ENCODE measurements at regions not wholly inside any gene's neighbourhood (a gene's known extent, or its start where the extent isn't known, plus 50 kb on each side); places are given as distances from the start of the nearest gene placed in this dataset.

DNA sequence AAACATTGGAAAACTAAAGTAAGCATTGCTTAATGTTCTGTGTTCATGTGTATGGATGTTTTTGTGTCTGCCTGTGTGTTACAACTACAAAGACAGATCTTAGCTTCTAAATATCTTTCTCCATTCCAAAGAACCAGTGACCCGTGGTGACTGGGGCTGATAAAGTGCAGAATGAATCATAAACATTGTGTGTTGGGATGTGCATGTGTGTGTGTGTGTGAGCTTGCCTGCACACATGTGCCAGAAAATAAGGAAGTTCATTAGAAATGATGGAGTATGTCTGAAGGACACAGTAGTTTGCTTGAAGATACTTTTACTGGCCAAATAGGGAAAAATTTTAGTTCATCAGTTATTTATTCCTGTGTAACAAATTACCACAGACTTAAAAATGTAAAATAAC, 756.6 kb upstream of the CELF4 start:
- DNase-seq (ENCODE audit: low read depth in 1 of 2, low spot score in 2 of 2) = no peak
- Histone ChIP-seq H3K27ac (no peak overlapping the region), H3K9me3 (replicated peaks) (no peaks in the 10 kb centered on the region; the same call in none of the 2 replicates), H3K4me3 (no peak overlapping the region), H3K36me3 (no peaks in the 10 kb centered on the region), H3K27me3 (replicated peaks) (no peaks in the 10 kb centered on the region), H3K4me1 (replicated peaks) (no peaks in the 10 kb centered on the region)

DNA sequence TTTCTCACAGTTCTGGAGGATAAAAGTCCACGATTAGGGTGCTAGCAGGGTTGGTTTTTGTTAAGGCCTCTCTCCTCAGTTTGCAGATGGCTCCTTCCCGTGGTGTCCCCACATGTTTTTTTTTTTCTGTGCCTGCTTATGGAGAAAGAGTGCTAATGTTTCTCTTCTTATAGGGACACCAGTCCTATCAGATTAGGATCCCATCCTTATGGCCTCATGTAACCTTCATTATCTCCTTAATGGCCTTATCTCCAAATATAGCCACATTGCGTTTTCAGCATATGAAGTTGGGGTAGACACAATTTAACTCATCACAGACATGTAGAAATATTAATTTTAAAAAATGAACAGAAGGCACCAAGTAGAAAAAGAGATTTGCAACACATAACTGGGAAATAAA, 755.7 kb upstream of the CELF4 start:
- Histone ChIP-seq H3K9me3 (replicated peaks) (no peaks in the 10 kb centered on the region; the same call in none of the 2 replicates), H3K27ac (no peak overlapping the region), H3K4me3 (no peak overlapping the region), H3K27me3 (replicated peaks) (no peaks in the 10 kb centered on the region), H3K36me3 (no peaks in the 10 kb centered on the region), H3K4me1 (replicated peaks) (no peaks in the 10 kb centered on the region)
- DNase-seq (ENCODE audit: low read depth in 1 of 2, low spot score in 2 of 2) = no peak

DNA sequence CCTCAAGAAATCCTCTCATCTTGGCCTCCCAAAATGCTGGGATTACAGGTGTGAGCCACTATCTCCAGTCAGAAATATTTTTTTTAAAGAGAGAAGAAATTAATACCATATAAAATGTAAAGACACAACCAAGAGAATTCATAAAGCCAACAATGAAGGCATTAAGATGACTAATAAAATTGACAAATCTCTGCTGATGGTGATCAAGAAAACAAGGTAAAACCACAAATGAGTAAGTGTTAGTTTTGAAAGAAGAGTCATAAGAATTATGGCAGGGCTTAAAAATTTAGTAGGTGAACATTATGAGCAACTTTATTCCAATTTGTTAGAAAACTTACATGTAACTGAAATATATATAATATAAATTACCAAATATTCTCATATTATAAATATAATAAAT, 752.8 kb upstream of the CELF4 start:
- Histone ChIP-seq H3K4me3 (no peak overlapping the region), H3K27ac (no peak overlapping the region), H3K9me3 (replicated peaks) (peaks cover 2% of the 10 kb centered on the region), H3K27me3 (replicated peaks) (no peaks in the 10 kb centered on the region), H3K36me3 (no peaks in the 10 kb centered on the region), H3K4me1 (replicated peaks) (no peaks in the 10 kb centered on the region)
- DNase-seq (ENCODE audit: low read depth in 1 of 2, low spot score in 2 of 2) = no peak

DNA sequence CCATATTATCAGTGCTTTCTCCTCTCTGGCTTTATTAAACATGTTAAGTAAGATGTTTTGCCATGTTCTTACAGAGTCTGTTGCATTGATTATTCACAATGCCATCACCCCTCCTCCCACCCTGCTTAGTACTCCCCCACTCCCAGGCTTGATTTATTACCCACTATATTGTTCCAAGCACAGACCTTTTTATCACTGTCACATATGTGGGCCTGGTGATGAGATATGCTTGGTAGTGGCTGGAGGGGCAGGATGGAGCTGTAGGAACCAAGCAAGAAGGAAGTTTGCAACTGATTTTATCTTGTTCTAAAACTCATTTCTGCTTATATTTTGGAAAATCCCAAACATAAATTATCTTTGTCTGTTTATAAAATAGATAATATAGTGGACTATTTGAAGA, 748.2 kb upstream of the CELF4 start:
- Histone ChIP-seq H3K36me3 (no peaks in the 10 kb centered on the region), H3K4me3 (no peak overlapping the region), H3K4me1 (replicated peaks) (no peaks in the 10 kb centered on the region), H3K27me3 (replicated peaks) (no peaks in the 10 kb centered on the region), H3K27ac (no peak overlapping the region), H3K9me3 (replicated peaks) (peaks cover 2% of the 10 kb centered on the region)
- no peak for DNase-seq (ENCODE audit: low read depth in 1 of 2, low spot score in 2 of 2)

DNA sequence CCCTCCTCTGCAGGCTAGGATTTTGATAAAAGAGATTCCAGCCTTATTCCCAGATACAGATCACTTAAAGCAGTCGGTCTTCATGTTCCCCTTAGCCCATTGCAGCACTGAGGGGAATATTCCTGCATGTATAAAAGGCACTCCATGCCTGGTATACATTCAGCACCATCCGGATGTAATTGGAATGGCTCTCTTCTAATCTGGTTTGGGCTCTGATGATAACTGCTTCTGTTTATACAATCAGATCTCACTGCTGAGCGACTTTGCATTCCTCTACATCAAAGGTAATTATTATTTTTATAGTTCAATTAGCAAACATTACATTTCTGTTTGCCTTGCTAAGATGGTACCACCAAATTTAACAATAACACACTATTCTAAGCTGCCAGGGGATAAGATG, 746.9 kb upstream of the CELF4 start:
- Histone ChIP-seq H3K36me3 (no peaks in the 10 kb centered on the region), H3K27me3 (replicated peaks) (no peaks in the 10 kb centered on the region), H3K4me3 (no peak overlapping the region), H3K9me3 (replicated peaks) (peaks cover 2% of the 10 kb centered on the region), H3K27ac (no peak overlapping the region), H3K4me1 (replicated peaks) (no peaks in the 10 kb centered on the region)
- no peak for DNase-seq (ENCODE audit: low read depth in 1 of 2, low spot score in 2 of 2)

DNA sequence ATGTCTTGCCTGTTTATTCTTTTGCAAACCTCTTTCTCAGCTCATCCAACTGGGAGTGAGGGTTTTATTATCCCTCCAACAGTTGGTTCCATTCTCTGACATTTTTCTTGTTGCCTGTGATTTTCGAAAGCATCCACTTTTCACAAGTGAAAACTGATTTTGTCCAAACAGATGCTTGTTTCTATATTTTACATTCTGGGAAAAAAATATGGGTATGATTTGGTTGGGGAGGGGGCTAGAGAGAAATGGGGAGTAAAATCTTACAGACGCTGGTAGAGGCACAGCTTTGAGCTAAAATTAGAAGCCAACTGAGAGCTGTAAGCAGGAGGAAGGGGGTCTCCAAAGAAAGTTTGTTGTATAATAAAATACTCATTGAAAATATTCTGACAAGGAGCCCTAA, 745.3 kb upstream of the CELF4 start:
- H3K27me3 ChIP-seq (replicated peaks) = no peaks in the 10 kb centered on the region
- DNase-seq (ENCODE audit: low read depth in 1 of 2, low spot score in 2 of 2) = no peak
- no peak overlapping the region for H3K27ac ChIP-seq
- no peaks in the 10 kb centered on the region for H3K36me3 ChIP-seq
- H3K9me3 ChIP-seq (replicated peaks) = peaks cover 2% of the 10 kb centered on the region
- no peak overlapping the region for H3K4me3 ChIP-seq
- no peaks in the 10 kb centered on the region for H3K4me1 ChIP-seq (replicated peaks)

DNA sequence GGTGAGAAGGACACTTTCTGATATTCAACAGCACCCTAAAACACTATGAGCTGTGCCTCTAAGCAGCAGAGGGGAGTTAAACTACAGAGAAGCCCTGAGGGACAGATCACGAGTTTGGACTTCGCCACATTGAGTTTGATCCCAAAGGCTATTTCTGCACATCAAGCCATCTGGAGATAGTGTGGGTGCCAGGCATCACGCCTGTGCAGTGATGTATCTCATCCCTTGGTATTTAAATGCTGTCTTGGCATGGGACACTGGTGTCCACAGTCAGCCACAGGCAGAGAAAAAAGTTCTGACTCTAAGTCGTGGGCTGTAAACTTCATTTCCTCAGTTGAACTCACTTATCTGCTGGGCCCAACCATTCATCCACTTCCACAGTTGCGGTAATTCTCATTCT, 742.3 kb upstream of the CELF4 start:
- no peak for DNase-seq (ENCODE audit: low read depth in 1 of 2, low spot score in 2 of 2)
- peaks cover 5% of the 10 kb centered on the region; the same call in 1 of the 2 replicates for H3K9me3 ChIP-seq (replicated peaks)
- H3K4me1 ChIP-seq (replicated peaks) = no peaks in the 10 kb centered on the region
- no peak overlapping the region for H3K27ac ChIP-seq
- no peak overlapping the region for H3K4me3 ChIP-seq
- H3K27me3 ChIP-seq (replicated peaks) = no peaks in the 10 kb centered on the region
- H3K36me3 ChIP-seq = no peaks in the 10 kb centered on the region

DNA sequence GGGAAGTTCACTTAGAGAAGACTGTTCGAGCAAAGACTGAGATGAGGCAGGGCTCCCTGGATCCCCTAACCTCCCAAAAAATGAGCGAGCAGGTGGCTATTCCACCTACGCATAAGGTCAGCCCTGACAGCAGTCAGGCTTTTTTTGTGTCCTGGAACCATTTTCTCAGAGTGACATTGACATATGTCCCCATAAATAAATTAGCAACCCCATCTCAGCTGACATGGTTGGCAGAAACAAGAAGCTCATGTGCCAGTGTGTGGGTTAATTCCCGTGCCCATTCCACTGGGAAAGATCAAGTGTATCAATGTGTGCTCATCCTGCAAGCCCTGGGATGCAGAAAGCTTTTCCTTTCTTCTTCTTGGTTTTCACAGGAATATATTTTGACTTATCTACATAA, 740.4 kb upstream of the CELF4 start:
- H3K4me1 ChIP-seq (replicated peaks) = no peaks in the 10 kb centered on the region
- no peak overlapping the region for H3K4me3 ChIP-seq
- no peaks in the 10 kb centered on the region for H3K36me3 ChIP-seq
- 0 out of 2 replicates have a peak, but pooled peaks cover 5% of the 10 kb centered on the region for H3K9me3 ChIP-seq (replicated peaks)
- no peak for DNase-seq (ENCODE audit: low read depth in 1 of 2, low spot score in 2 of 2)
- H3K27me3 ChIP-seq (replicated peaks) = no peaks in the 10 kb centered on the region
- no peak overlapping the region for H3K27ac ChIP-seq

DNA sequence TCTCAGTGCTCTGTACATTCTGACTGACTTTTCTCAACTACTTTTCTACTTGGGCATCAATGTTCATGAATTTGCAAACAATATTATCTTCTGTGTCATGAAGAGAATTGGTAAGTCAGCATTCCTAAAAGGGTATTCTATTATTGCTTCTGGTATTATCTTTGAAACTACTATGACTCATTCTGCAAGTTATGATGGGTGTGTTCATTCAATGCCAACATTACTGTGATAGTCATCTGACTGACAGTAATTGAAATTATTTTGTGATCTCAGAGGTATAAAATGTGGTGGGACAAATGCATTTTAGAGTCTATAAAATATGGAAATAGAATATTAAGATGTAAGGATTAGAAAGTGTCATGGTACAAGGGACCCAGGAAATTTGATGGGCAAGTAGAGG, 736.0 kb upstream of the CELF4 start:
- Histone ChIP-seq H3K27ac (no peak overlapping the region), H3K9me3 (replicated peaks) (peaks cover 9% of the 10 kb centered on the region), H3K4me1 (replicated peaks) (no peaks in the 10 kb centered on the region), H3K4me3 (no peak overlapping the region), H3K36me3 (no peaks in the 10 kb centered on the region), H3K27me3 (replicated peaks) (no peaks in the 10 kb centered on the region)
- no peak for DNase-seq (ENCODE audit: low read depth in 1 of 2, low spot score in 2 of 2)

DNA sequence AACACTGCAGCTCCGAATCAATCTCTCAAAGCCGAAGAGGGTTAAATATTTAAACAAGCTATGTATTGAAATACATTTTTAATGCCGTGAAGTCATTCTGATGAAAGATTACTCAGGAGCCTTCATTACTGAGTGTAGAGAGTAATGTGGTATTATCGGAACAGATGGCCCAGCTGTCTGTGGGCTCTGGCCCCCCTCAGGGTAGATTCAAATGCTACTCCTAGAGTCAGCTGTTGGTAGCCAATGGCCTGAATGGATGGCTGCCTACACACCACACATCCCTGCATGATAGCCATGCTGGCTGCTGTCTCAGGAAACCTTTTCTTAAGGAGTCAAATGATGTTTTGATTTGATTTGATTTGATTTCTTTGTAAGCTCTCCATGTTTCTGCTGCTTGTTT, 732.3 kb upstream of the CELF4 start:
- no peaks in the 10 kb centered on the region for H3K36me3 ChIP-seq
- peaks cover 5% of the 10 kb centered on the region for H3K9me3 ChIP-seq (replicated peaks)
- no peaks in the 10 kb centered on the region for H3K27me3 ChIP-seq (replicated peaks)
- no peak for DNase-seq (ENCODE audit: low read depth in 1 of 2, low spot score in 2 of 2)
- no peaks in the 10 kb centered on the region for H3K4me1 ChIP-seq (replicated peaks)
- H3K27ac ChIP-seq = no peak overlapping the region
- H3K4me3 ChIP-seq = no peak overlapping the region

DNA sequence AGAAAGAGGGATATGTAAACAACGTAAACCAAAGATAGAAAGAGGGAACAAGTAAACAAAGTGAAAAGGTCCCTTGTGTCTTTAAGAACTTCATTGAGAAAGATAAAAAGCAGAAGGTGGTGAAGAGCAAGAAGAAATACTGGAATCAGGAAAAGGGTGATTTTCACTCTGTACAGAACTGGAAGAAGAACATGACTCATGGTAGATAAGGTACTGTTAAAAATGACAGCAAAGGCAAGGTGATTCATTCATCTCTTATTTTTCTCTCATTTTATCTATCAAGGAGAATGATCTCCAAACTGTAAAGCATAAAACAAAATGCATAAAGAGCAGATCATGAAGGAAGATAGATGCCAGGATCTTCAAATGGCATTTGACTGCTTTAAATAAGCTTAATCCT, 724.6 kb upstream of the CELF4 start:
- no peak overlapping the region for H3K4me3 ChIP-seq
- H3K27me3 ChIP-seq (replicated peaks) = no peaks in the 10 kb centered on the region
- no peak overlapping the region for H3K27ac ChIP-seq
- H3K36me3 ChIP-seq = no peaks in the 10 kb centered on the region
- H3K9me3 ChIP-seq (replicated peaks) = no peaks in the 10 kb centered on the region
- no peak for DNase-seq (ENCODE audit: low read depth in 1 of 2, low spot score in 2 of 2)
- no peaks in the 10 kb centered on the region for H3K4me1 ChIP-seq (replicated peaks)

DNA sequence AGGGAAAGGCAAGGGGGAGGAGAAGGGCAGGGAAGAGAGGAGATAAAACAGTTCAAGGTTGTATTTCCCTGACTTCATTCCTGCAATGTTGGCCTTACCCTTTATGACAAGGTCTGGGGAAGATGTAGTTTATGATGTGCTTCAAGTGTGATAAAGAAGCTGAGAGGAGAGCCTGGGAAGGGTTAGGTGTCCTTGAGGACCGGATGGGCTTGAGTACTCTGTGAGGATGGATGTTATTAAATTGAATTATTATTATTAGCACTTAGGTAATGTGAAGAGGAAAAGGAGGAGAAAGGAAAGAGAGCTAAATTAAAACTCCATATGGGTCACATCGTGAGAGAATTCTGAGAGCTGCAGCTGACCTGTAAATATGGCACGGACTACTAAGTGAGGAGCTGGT, 719.4 kb upstream of the CELF4 start:
- Histone ChIP-seq H3K27ac (no peak overlapping the region), H3K36me3 (no peaks in the 10 kb centered on the region), H3K4me1 (replicated peaks) (no peaks in the 10 kb centered on the region), H3K4me3 (no peak overlapping the region), H3K9me3 (replicated peaks) (no peaks in the 10 kb centered on the region), H3K27me3 (replicated peaks) (no peaks in the 10 kb centered on the region)
- DNase-seq (ENCODE audit: low read depth in 1 of 2, low spot score in 2 of 2) = no peak

DNA sequence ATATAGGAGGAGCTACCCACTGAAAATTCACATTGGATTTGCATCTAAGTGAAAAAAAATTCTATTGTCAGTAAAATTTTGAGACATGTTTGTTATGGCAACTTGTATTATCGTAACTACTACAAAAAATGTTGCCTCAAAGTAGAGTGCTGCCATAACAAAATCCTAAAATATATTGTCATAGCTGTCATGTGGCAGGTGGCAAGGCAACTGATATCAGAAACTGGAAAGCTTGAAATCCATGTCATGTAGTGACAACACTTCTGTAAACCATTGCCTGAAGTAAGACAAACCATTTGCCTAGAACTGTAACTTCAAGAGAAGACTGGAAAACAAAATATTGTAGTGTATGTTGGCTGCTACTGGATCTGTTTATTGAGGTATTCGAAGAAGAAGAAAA, 697.5 kb upstream of the CELF4 start:
- H3K36me3 ChIP-seq = no peaks in the 10 kb centered on the region
- DNase-seq (ENCODE audit: low read depth in 1 of 2, low spot score in 2 of 2) = no peak
- H3K27me3 ChIP-seq (replicated peaks) = no peaks in the 10 kb centered on the region
- no peak overlapping the region for H3K4me3 ChIP-seq
- H3K27ac ChIP-seq = no peak overlapping the region
- no peaks in the 10 kb centered on the region for H3K4me1 ChIP-seq (replicated peaks)
- peaks cover 6% of the 10 kb centered on the region for H3K9me3 ChIP-seq (replicated peaks)

DNA sequence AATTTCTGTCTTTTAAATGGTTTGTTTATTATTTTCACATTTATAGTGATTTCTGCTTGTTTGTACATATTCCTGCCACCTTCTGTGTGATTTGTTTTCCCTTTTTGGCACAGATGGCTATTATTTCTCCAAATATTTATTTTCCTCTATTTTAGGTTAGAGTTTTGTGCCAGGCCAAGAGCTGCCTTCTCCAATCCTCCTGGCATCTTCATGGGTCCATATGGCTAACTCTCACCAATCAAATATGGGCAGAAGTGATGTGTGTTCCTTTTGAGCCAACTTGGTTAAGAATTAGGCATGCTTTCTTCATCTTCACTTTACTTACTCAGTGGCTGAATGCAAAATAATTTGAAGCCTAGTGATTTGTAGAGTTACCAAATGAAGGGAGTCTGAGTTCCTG, 697.1 kb upstream of the CELF4 start:
- DNase-seq (ENCODE audit: low read depth in 1 of 2, low spot score in 2 of 2) = no peak
- Histone ChIP-seq H3K9me3 (replicated peaks) (peaks cover 8% of the 10 kb centered on the region), H3K4me1 (replicated peaks) (no peaks in the 10 kb centered on the region), H3K27me3 (replicated peaks) (no peaks in the 10 kb centered on the region), H3K4me3 (no peak overlapping the region), H3K36me3 (no peaks in the 10 kb centered on the region), H3K27ac (no peak overlapping the region)

DNA sequence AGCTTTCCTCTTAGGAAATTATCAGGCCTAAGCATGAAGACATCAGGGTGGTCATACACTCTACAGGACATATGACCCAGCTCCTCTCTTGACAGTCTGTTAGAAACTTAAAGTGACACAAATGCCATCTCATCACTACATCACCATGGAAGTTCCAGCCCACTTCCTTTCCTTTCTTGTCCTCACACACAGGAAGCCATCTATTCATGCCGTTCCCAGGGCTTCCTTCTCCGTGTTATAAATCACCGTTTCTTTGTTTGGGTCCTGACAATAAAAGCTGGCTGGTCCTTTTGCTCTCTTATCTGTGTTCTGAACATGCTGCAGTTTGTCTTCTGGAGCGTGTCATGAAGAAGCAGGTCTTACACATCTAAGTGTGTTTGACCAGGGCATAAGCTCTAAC, 692.1 kb upstream of the CELF4 start:
- no peaks in the 10 kb centered on the region for H3K4me1 ChIP-seq (replicated peaks)
- H3K4me3 ChIP-seq = no peak overlapping the region
- H3K36me3 ChIP-seq = no peaks in the 10 kb centered on the region
- no peaks in the 10 kb centered on the region for H3K27me3 ChIP-seq (replicated peaks)
- peaks cover 7% of the 10 kb centered on the region; the same call in 1 of the 2 replicates for H3K9me3 ChIP-seq (replicated peaks)
- DNase-seq (ENCODE audit: low read depth in 1 of 2, low spot score in 2 of 2) = no peak
- no peak overlapping the region for H3K27ac ChIP-seq
